Caco-2 (cell line): ENCODE measurements at regions not wholly inside any gene's neighbourhood (a gene's known extent, or its start where the extent isn't known, plus 50 kb on each side); places are given as distances from the start of the nearest gene placed in this dataset.

Experiments
- BruUV-seq: library from RNA; stranded (reverse); fragments of 400-500 nt; replicated peaks from 2 replicates; lab custom pipeline; 2021; lab: Mats Ljungman, UMichigan
- CTCF ChIA-PET: fragments of 300-600 bp; sonication (Branson Sonifier 250); formaldehyde crosslinking; loops from one replicate; lab custom pipeline; 2022; ENCODE audit warnings: antibody characterized with exemption; lab: Charles Lee
- POLR2A ChIA-PET: fragments of 300-600 bp; sonication (Branson Sonifier 250); formaldehyde crosslinking; loops from one replicate; lab custom pipeline; 2022; ENCODE audit warnings: antibody characterized with exemption; lab: Charles Lee
- DNase-seq, 2 experiments: peaks; one replicate each; pipeline versions ENCODE4 v3.0.0 to v3.0.0-alpha.2; 2020 to 2022
- H3K27me3 ChIP-seq: replicated peaks from 2 replicates; pipeline ENCODE4 v1.6.0; 2011; ENCODE audit warnings: low read length; ENCODE audit not compliant: control insufficient read depth, insufficient read depth
- H3K36me3 ChIP-seq: 2 replicates; pipeline ENCODE4 v1.5.1; 2011; ENCODE audit warnings: low read length; ENCODE audit not compliant: control insufficient read depth, insufficient read depth
- H3K4me1 ChIP-seq: fragments of 250-450 bp; sonication (Bioruptor Pico); 2 replicates; pipeline ENCODE4 v1.5.1; 2020; ENCODE audit warnings: mild to moderate bottlenecking
- H3K4me3 ChIP-seq: 2 replicates; pipeline ENCODE4 v1.5.1; 2011; ENCODE audit warnings: low read depth, mild to moderate bottlenecking, control low read depth, low read length
- H3K9me3 ChIP-seq: fragments of 250-450 bp; sonication (Bioruptor Pico); 2 replicates; pipeline ENCODE4 v1.5.1; 2020; ENCODE audit warnings: mild to moderate bottlenecking, moderate library complexity
- H3K27ac Mint-ChIP-seq: one replicate; pipeline ENCODE4 v1.8.0; 2022; ENCODE audit warnings: mixed read lengths; ENCODE audit not compliant: unreplicated experiment
- H3K27me3 Mint-ChIP-seq: one replicate; pipeline ENCODE4 v1.8.0; 2022; ENCODE audit warnings: mixed read lengths; ENCODE audit not compliant: insufficient read depth, unreplicated experiment
- H3K36me3 Mint-ChIP-seq: one replicate; pipeline ENCODE4 v1.8.0; 2022; ENCODE audit warnings: mild to moderate bottlenecking, mixed read lengths; ENCODE audit not compliant: insufficient read depth, unreplicated experiment
- H3K4me1 Mint-ChIP-seq: one replicate; pipeline ENCODE4 v1.8.0; 2022; ENCODE audit warnings: low read depth, mixed read lengths; ENCODE audit not compliant: unreplicated experiment
- H3K4me3 Mint-ChIP-seq: one replicate; pipeline ENCODE4 v1.8.0; 2022; ENCODE audit warnings: mild to moderate bottlenecking, moderate library complexity, mixed read lengths; ENCODE audit not compliant: unreplicated experiment
- H3K9me3 Mint-ChIP-seq: one replicate; pipeline ENCODE4 v1.8.0; 2022; ENCODE audit warnings: mixed read lengths; ENCODE audit not compliant: unreplicated experiment
- intact Hi-C: fragments of 100-400 bp; cut with micrococcal nuclease; formaldehyde crosslinking; loops from one replicate; pipeline ENCODE4 v1.10.0; 2022; ENCODE audit not compliant: unreplicated experiment
- TF ChIP-seq, protein P1 (sequence below), 2 experiments: fragments of 200-600 bp in 1 of 2; IDR thresholded peaks; 1 replicate in 1 of 2; 2 replicates in 1 of 2; pipeline versions ENCODE4 v1.5.1 to v1.8.0; 2011 to 2022; ENCODE audit warnings: antibody characterized with exemption in 1 of 2, control low read depth in 1 of 2, inconsistent platforms in 1 of 2, low read depth in 1 of 2, low read length in 1 of 2, mild to moderate bottlenecking in 1 of 2, moderate library complexity in 1 of 2; ENCODE audit not compliant: insufficient read depth in 1 of 2, severe bottlenecking in 1 of 2, unreplicated experiment in 1 of 2

- TF ChIP-seq, protein P1, sequence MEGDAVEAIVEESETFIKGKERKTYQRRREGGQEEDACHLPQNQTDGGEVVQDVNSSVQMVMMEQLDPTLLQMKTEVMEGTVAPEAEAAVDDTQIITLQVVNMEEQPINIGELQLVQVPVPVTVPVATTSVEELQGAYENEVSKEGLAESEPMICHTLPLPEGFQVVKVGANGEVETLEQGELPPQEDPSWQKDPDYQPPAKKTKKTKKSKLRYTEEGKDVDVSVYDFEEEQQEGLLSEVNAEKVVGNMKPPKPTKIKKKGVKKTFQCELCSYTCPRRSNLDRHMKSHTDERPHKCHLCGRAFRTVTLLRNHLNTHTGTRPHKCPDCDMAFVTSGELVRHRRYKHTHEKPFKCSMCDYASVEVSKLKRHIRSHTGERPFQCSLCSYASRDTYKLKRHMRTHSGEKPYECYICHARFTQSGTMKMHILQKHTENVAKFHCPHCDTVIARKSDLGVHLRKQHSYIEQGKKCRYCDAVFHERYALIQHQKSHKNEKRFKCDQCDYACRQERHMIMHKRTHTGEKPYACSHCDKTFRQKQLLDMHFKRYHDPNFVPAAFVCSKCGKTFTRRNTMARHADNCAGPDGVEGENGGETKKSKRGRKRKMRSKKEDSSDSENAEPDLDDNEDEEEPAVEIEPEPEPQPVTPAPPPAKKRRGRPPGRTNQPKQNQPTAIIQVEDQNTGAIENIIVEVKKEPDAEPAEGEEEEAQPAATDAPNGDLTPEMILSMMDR (IDR thresholded peaks at IDR 0.05; ENCODE audit: insufficient read depth in 1 of 2, low read depth in 1 of 2, low read length in 1 of 2, severe bottlenecking in 1 of 2, unreplicated experiment in 1 of 2): no peak
- no peaks in the 10 kb centered on the region for H3K36me3 Mint-ChIP-seq
- no peaks in the 10 kb centered on the region for H3K4me1 Mint-ChIP-seq
- Histone ChIP-seq H3K27me3 (no peaks in the 10 kb centered on the region), H3K36me3 (no peaks in the 10 kb centered on the region), H3K4me3 (no peak overlapping the region), H3K9me3 (no peaks in the 10 kb centered on the region), H3K4me1 (no peaks in the 10 kb centered on the region)
- ChIA-PET CTCF (no interaction called here), POLR2A (no interaction called here)
- H3K27ac Mint-ChIP-seq: no peak overlapping the region
- H3K27me3 Mint-ChIP-seq: peaks cover 5% of the 10 kb centered on the region
- H3K4me3 Mint-ChIP-seq: no peak overlapping the region
- no peak for DNase-seq
- H3K9me3 Mint-ChIP-seq: no peaks in the 10 kb centered on the region
- BruUV-seq: no TSS peak
- intact Hi-C loops: loop anchor here (10.0 kb wide), 1 partner anchor 426 kb away; no protein-coding TSS in a partner anchor
These were observed 82.0 kb upstream of the HIVEP3 start for GRCh38 chr1:42000766-42001165.

DNA sequence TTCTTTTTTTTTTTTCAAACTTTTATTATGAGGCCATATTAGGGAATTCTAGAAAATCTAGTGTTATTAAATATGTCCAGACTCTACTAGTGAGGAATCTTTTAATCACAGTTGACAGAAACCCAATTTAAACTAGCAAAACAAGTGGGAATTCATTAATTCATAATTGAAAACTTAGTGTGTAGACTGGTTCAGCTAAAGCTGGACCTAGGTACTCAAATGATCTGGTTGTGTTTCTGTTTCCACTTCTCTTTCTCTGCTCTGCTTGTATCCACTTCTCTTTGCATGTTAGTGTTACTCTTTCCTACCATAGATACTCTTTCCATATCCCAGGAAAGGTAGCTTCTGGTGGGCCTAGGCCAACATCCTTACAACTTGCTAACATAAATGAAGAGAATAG is 81.2 kb upstream of the HIVEP3 start:
- no peaks in the 10 kb centered on the region for H3K36me3 Mint-ChIP-seq
- intact Hi-C loops: loop anchor here (10.0 kb wide), 1 partner anchor 425 kb away; no protein-coding TSS in a partner anchor
- H3K4me1 Mint-ChIP-seq: no peaks in the 10 kb centered on the region
- no peaks in the 10 kb centered on the region for H3K9me3 Mint-ChIP-seq
- Histone ChIP-seq H3K36me3 (no peaks in the 10 kb centered on the region), H3K4me1 (no peaks in the 10 kb centered on the region), H3K27me3 (no peaks in the 10 kb centered on the region), H3K9me3 (no peaks in the 10 kb centered on the region), H3K4me3 (no peak overlapping the region)
- TF ChIP-seq, protein P1 (IDR thresholded peaks at IDR 0.05; ENCODE audit: insufficient read depth in 1 of 2, low read depth in 1 of 2, low read length in 1 of 2, severe bottlenecking in 1 of 2, unreplicated experiment in 1 of 2): no peak
- H3K27me3 Mint-ChIP-seq: peaks cover 5% of the 10 kb centered on the region
- POLR2A ChIA-PET: no interaction called here
- no peak overlapping the region for H3K27ac Mint-ChIP-seq
- no peak overlapping the region for H3K4me3 Mint-ChIP-seq
- no peak for DNase-seq
- CTCF ChIA-PET: no interaction called here
- BruUV-seq: no TSS peak

DNA sequence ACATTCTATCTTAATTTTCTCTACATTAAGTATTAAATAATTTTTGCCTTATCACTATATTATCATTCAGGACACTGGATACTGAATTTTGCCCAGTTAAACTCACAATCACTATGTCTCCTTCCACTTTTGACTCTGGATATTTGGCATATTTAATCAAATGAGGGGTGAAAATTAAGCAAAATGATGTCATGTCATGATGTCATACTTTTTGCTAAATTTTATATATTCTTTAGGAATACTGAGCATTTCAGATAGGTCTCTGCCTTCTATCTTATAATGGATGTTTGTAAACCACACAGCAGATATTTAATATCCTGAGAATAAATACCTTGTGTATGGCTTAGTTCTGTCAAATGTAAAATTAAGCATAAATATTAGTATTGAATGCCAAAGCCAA is 79.5 kb upstream of the HIVEP3 start:
- Mint-ChIP-seq H3K9me3 (no peaks in the 10 kb centered on the region), H3K4me3 (no peak overlapping the region), H3K27me3 (no peaks in the 10 kb centered on the region), H3K4me1 (no peaks in the 10 kb centered on the region), H3K36me3 (no peaks in the 10 kb centered on the region), H3K27ac (no peak overlapping the region)
- Histone ChIP-seq H3K27me3 (no peaks in the 10 kb centered on the region), H3K4me1 (no peaks in the 10 kb centered on the region), H3K4me3 (no peak overlapping the region), H3K36me3 (no peaks in the 10 kb centered on the region), H3K9me3 (no peaks in the 10 kb centered on the region)
- BruUV-seq: no TSS peak
- no peak for DNase-seq
- TF ChIP-seq, protein P1 (IDR thresholded peaks at IDR 0.05; ENCODE audit: insufficient read depth in 1 of 2, low read depth in 1 of 2, low read length in 1 of 2, severe bottlenecking in 1 of 2, unreplicated experiment in 1 of 2): no peak
- intact Hi-C loops: no loop called here
- ChIA-PET POLR2A (no interaction called here), CTCF (no interaction called here)
